Mesenchymal stem cell (in vitro differentiated cells and primary cell): ENCODE measurements at regions not wholly inside any gene's neighbourhood (a gene's known extent, or its start where the extent isn't known, plus 50 kb on each side); places are given as distances from the start of the nearest gene placed in this dataset.

Experiments
- DNase-seq: peaks from one replicate; pipeline ENCODE4 v3.0.0-alpha.2; 2013
- H2AFZ ChIP-seq: one replicate; pipeline ENCODE4 v1.6.1; 2013; ENCODE audit warnings: low read depth, mild to moderate bottlenecking, control low read depth, inconsistent platforms, low read length, moderate library complexity
- H2AK5ac ChIP-seq: 2 replicates; pipeline ENCODE4 v1.6.1; 2013; ENCODE audit warnings: low read length, moderate library complexity, mild to moderate bottlenecking, inconsistent platforms; ENCODE audit not compliant: severe bottlenecking
- H2BK120ac ChIP-seq: one replicate; pipeline ENCODE4 v1.6.1; 2013; ENCODE audit warnings: low read depth, mild to moderate bottlenecking, inconsistent platforms, low read length, moderate library complexity
- H2BK12ac ChIP-seq, 2 experiments: one replicate each; pipeline ENCODE4 v1.6.1; 2013; ENCODE audit warnings: inconsistent platforms in 2 of 2, low read length in 2 of 2, mild to moderate bottlenecking in 2 of 2, moderate library complexity in 2 of 2, control low read depth in 1 of 2
- H2BK15ac ChIP-seq: one replicate; pipeline ENCODE4 v1.6.1; 2013; ENCODE audit warnings: mild to moderate bottlenecking, low read depth, inconsistent platforms; ENCODE audit not compliant: poor library complexity, severe bottlenecking
- H2BK5ac ChIP-seq: 2 replicates; pipeline ENCODE4 v1.6.1; 2013; ENCODE audit warnings: low read depth, mild to moderate bottlenecking, low read length, control low read depth, inconsistent platforms; ENCODE audit not compliant: poor library complexity, severe bottlenecking
- H3K14ac ChIP-seq, 2 experiments: one replicate each; pipeline ENCODE4 v1.6.1; 2013; ENCODE audit warnings: inconsistent platforms in 2 of 2, low read length in 2 of 2, control low read depth in 1 of 2, mild to moderate bottlenecking in 1 of 2, moderate library complexity in 1 of 2
- H3K18ac ChIP-seq, 2 experiments: one replicate each; pipeline ENCODE4 v1.6.1; 2013; ENCODE audit warnings: inconsistent platforms in 2 of 2, low read length in 2 of 2, control low read depth in 1 of 2, low read depth in 1 of 2, mild to moderate bottlenecking in 1 of 2
- H3K23ac ChIP-seq, 2 experiments: one replicate each; pipeline ENCODE4 v1.6.1; 2013; ENCODE audit warnings: inconsistent platforms in 2 of 2, low read length in 2 of 2, mild to moderate bottlenecking in 2 of 2, moderate library complexity in 2 of 2, control low read depth in 1 of 2
- H3K27ac ChIP-seq: 2 replicates; pipeline ENCODE4 v1.5.1; 2013; ENCODE audit warnings: mild to moderate bottlenecking, moderate library complexity, low read length, control low read depth, inconsistent platforms; ENCODE audit not compliant: poor library complexity, severe bottlenecking
- H3K27me3 ChIP-seq, 2 experiments: 2 replicates each; pipeline versions ENCODE4 v1.6.1 to v1.7.0; 2013; ENCODE audit warnings: low read length in 2 of 2, mild to moderate bottlenecking in 2 of 2, moderate library complexity in 2 of 2, control low read depth in 1 of 2, inconsistent platforms in 1 of 2; ENCODE audit not compliant: control insufficient read depth in 1 of 2, insufficient read depth in 1 of 2
- H3K36me3 ChIP-seq, 2 experiments: 2 replicates each; pipeline versions ENCODE4 v1.6.1 to v1.7.0; 2013; ENCODE audit warnings: low read length in 2 of 2, control low read depth in 1 of 2, inconsistent platforms in 1 of 2, low read depth in 1 of 2, mild to moderate bottlenecking in 1 of 2; ENCODE audit not compliant: insufficient read depth in 2 of 2, control insufficient read depth in 1 of 2
- H3K4ac ChIP-seq, 2 experiments: one replicate each; pipeline ENCODE4 v1.6.1; 2013; ENCODE audit warnings: inconsistent platforms in 2 of 2, low read length in 2 of 2, mild to moderate bottlenecking in 2 of 2, moderate library complexity in 2 of 2, control low read depth in 1 of 2, low read depth in 1 of 2
- H3K4me1 ChIP-seq: 2 replicates; pipeline ENCODE4 v1.6.1; 2013; ENCODE audit warnings: low read depth, low read length, control low read depth; ENCODE audit not compliant: control insufficient read depth, insufficient read depth
- H3K4me2 ChIP-seq: 2 replicates; pipeline ENCODE4 v1.6.1; 2013; ENCODE audit warnings: low read length, mild to moderate bottlenecking, inconsistent platforms; ENCODE audit not compliant: poor library complexity, severe bottlenecking
- H3K4me3 ChIP-seq, 2 experiments: 2 replicates each; pipeline versions ENCODE4 v1.5.1 to v1.7.0; 2013; ENCODE audit warnings: low read length in 2 of 2, mild to moderate bottlenecking in 2 of 2, control low read depth in 1 of 2, low read depth in 1 of 2; ENCODE audit not compliant: insufficient read depth in 1 of 2
- H3K79me1 ChIP-seq: replicated peaks from 2 replicates; pipeline ENCODE4 v1.6.1; 2013; ENCODE audit warnings: mild to moderate bottlenecking, control low read depth, low read length, inconsistent platforms; ENCODE audit not compliant: poor library complexity, severe bottlenecking
- H3K9ac ChIP-seq: 2 replicates; pipeline ENCODE4 v1.7.0; 2013; ENCODE audit warnings: mild to moderate bottlenecking, low read length, moderate library complexity
- H3K9me3 ChIP-seq: 2 replicates; pipeline ENCODE4 v1.7.0; 2013; ENCODE audit warnings: mild to moderate bottlenecking, low read length; ENCODE audit not compliant: control insufficient read depth
- H4K8ac ChIP-seq: one replicate; pipeline ENCODE4 v1.6.1; 2013; ENCODE audit warnings: inconsistent platforms, mild to moderate bottlenecking, low read length, moderate library complexity
- H4K91ac ChIP-seq: one replicate; pipeline ENCODE4 v1.6.1; 2013; ENCODE audit warnings: mild to moderate bottlenecking, low read length, inconsistent platforms
- WGBS: methylation state at CpG from one replicate; pipeline ENCODE4 v1.1.7; 2013; ENCODE audit warnings: mixed read lengths; 5-methylcytosine and 5-hydroxymethylcytosine counted together

GRCh38 chr13:88314496-88314895 lies 643.3 kb downstream of the SLITRK5 start:
- Histone ChIP-seq H2AK5ac (no peak overlapping the region), H3K4me3 (no peak overlapping the region), H3K9me3 (peaks cover 21% of the 10 kb centered on the region), H3K14ac (no peak overlapping the region), H3K4ac (no peak overlapping the region), H2BK15ac (no peak overlapping the region), H3K4me2 (no peak overlapping the region), H3K9ac (no peak overlapping the region), H3K27ac (no peak overlapping the region), H4K8ac (no peak overlapping the region), H3K36me3 (no peaks in the 10 kb centered on the region), H3K23ac (no peak overlapping the region), H3K27me3 (no peaks in the 10 kb centered on the region), H2BK5ac (no peak overlapping the region), H3K79me1 (no peaks in the 10 kb centered on the region), H3K4me1 (no peaks in the 10 kb centered on the region), H2BK12ac (no peak overlapping the region), H2BK120ac (no peak overlapping the region), H4K91ac (no peak overlapping the region), H2AFZ (no peak overlapping the region), H3K18ac (no peak overlapping the region)
- no CpG with 5 or more reads among the region's 1 CpG for WGBS
- no peak for DNase-seq

- no peak overlapping the region for H2BK15ac ChIP-seq
- H3K4ac ChIP-seq = no peak overlapping the region
- H3K4me1 ChIP-seq = no peaks in the 10 kb centered on the region
- H3K27me3 ChIP-seq = no peaks in the 10 kb centered on the region
- no peak overlapping the region for H2AK5ac ChIP-seq
- no peaks in the 10 kb centered on the region for H3K79me1 ChIP-seq
- peaks cover 8% of the 10 kb centered on the region for H3K9me3 ChIP-seq
- WGBS = no CpG with 5 or more reads among the region's 3 CpGs
- no peak overlapping the region for H3K27ac ChIP-seq
- DNase-seq = no peak
- no peak overlapping the region for H3K14ac ChIP-seq
- no peak overlapping the region for H4K8ac ChIP-seq
- H4K91ac ChIP-seq = no peak overlapping the region
- no peak overlapping the region for H3K4me3 ChIP-seq
- H2BK5ac ChIP-seq = no peak overlapping the region
- no peak overlapping the region for H3K4me2 ChIP-seq
- no peak overlapping the region for H3K23ac ChIP-seq
- H2BK120ac ChIP-seq = no peak overlapping the region
- no peak overlapping the region for H3K18ac ChIP-seq
- no peak overlapping the region for H2AFZ ChIP-seq
- no peaks in the 10 kb centered on the region for H3K36me3 ChIP-seq
- H3K9ac ChIP-seq = no peak overlapping the region
- no peak overlapping the region for H2BK12ac ChIP-seq
Observed at GRCh38 chr13:88329066-88329465, 657.9 kb downstream of the SLITRK5 start.

GRCh38 chr13:88339271-88339741 lies 668.1 kb downstream of the SLITRK5 start:
- H3K18ac ChIP-seq = peak overlapping the region in 1 of 2 experiments; percentile 44
- no peak overlapping the region for H4K91ac ChIP-seq
- H2AFZ ChIP-seq = no peak overlapping the region
- WGBS = 68% methylated on average over 8 of the region's 8 CpGs
- H3K4me2 ChIP-seq = no peak overlapping the region
- H3K27me3 ChIP-seq = no peaks in the 10 kb centered on the region
- no peak overlapping the region for H3K9ac ChIP-seq
- H2BK15ac ChIP-seq = no peak overlapping the region
- no peaks in the 10 kb centered on the region for H3K36me3 ChIP-seq
- H3K23ac ChIP-seq = no peak overlapping the region
- no peak overlapping the region for H3K14ac ChIP-seq
- no peak overlapping the region for H3K4me3 ChIP-seq
- no peak overlapping the region for H2AK5ac ChIP-seq
- peak; percentile 33 for DNase-seq
- no peaks in the 10 kb centered on the region for H3K4me1 ChIP-seq
- H3K4ac ChIP-seq = peak overlapping the region in 1 of 2 experiments; percentile 31
- no peaks in the 10 kb centered on the region for H3K79me1 ChIP-seq
- no peak overlapping the region for H2BK12ac ChIP-seq
- no peak overlapping the region for H3K27ac ChIP-seq
- peak overlapping the region; percentile 81 for H4K8ac ChIP-seq
- no peak overlapping the region for H2BK120ac ChIP-seq
- H3K9me3 ChIP-seq = peaks cover 18% of the 10 kb centered on the region
- H2BK5ac ChIP-seq = no peak overlapping the region

GRCh38 chr13:88345171-88345847 lies 674.1 kb downstream of the SLITRK5 start:
- Histone ChIP-seq H2AFZ (no peak overlapping the region), H3K9ac (no peak overlapping the region), H2BK12ac (no peak overlapping the region), H3K23ac (no peak overlapping the region), H3K36me3 (no peaks in the 10 kb centered on the region), H3K27me3 (no peaks in the 10 kb centered on the region), H3K18ac (no peak overlapping the region), H4K91ac (no peak overlapping the region), H3K4me1 (no peaks in the 10 kb centered on the region), H2BK15ac (no peak overlapping the region), H3K79me1 (no peaks in the 10 kb centered on the region), H3K4ac (no peak overlapping the region), H3K4me2 (no peak overlapping the region), H3K14ac (no peak overlapping the region), H3K9me3 (peaks cover 28% of the 10 kb centered on the region), H2BK5ac (no peak overlapping the region), H2AK5ac (no peak overlapping the region), H3K4me3 (peak overlapping the region in 1 of 2 experiments; percentile 1), H4K8ac (no peak overlapping the region), H3K27ac (no peak overlapping the region), H2BK120ac (no peak overlapping the region)
- no peak for DNase-seq
- 98% methylated on average over 18 of the region's 59 CpGs for WGBS
